ENCODE measurements at regions not wholly inside any gene's neighbourhood (a gene's known extent, or its start where the extent isn't known, plus 50 kb on each side); places are given as distances from the start of the nearest gene placed in this dataset.
"Not testable (repeated sequence)": the region's sequence is repeated elsewhere in the genome, so short reads cannot be mapped to it uniquely, and the experiment has no call there.

- DNase-seq = not testable (repeated sequence)
These were observed 138.7 kb upstream of the GOLGA6L6 start for GRCh38 chr15:20680257-20680815.

- no peak for DNase-seq
These were observed 130.9 kb upstream of the GOLGA6L6 start for GRCh38 chr15:20672470-20672869.

GRCh38 chr15:20671675-20672074 is 130.1 kb upstream of the GOLGA6L6 start:
- no peak for DNase-seq

GRCh38 chr15:20666410-20666809 is 124.8 kb upstream of the GOLGA6L6 start:
- DNase-seq = not testable (repeated sequence)

GRCh38 chr15:20665653-20666052 is 124.1 kb upstream of the GOLGA6L6 start:
- no peak for DNase-seq

GRCh38 chr15:20659265-20659664 is 117.7 kb upstream of the GOLGA6L6 start:
- no peak for DNase-seq

- no peak for DNase-seq
These were observed 116.4 kb upstream of the GOLGA6L6 start for GRCh38 chr15:20658024-20658423.

- DNase-seq = no peak
These were observed 115.5 kb upstream of the GOLGA6L6 start for GRCh38 chr15:20657084-20657483.

GRCh38 chr15:20652914-20653313 is 111.3 kb upstream of the GOLGA6L6 start:
- no peak for DNase-seq

- not testable (repeated sequence) for DNase-seq
These were observed 106.9 kb upstream of the GOLGA6L6 start for GRCh38 chr15:20648402-20648975.

GRCh38 chr15:20646529-20647142 is 105.0 kb upstream of the GOLGA6L6 start:
- no peak for DNase-seq

- DNase-seq = peak; percentile 16
These were observed 104.4 kb upstream of the GOLGA6L6 start for GRCh38 chr15:20645956-20646355.

GRCh38 chr15:20644896-20645295 is 103.3 kb upstream of the GOLGA6L6 start:
- no peak for DNase-seq

GRCh38 chr15:20643829-20644425 is 102.3 kb upstream of the GOLGA6L6 start:
- DNase-seq = no peak

- no peak for DNase-seq
These were observed 101.6 kb upstream of the GOLGA6L6 start for GRCh38 chr15:20643024-20643770.

GRCh38 chr15:20642054-20642767 is 100.6 kb upstream of the GOLGA6L6 start:
- no peak for DNase-seq

GRCh38 chr15:20640427-20640826 is 98.8 kb upstream of the GOLGA6L6 start:
- not testable (repeated sequence) for DNase-seq

- not testable (repeated sequence) for DNase-seq
These were observed 97.6 kb upstream of the GOLGA6L6 start for GRCh38 chr15:20639224-20639623.

GRCh38 chr15:20637499-20637898 is 95.9 kb upstream of the GOLGA6L6 start:
- DNase-seq = not testable (repeated sequence)

- not testable (repeated sequence) for DNase-seq
These were observed 87.9 kb upstream of the GOLGA6L6 start for GRCh38 chr15:20629526-20629925.

GRCh38 chr15:20628538-20628937 is 86.9 kb upstream of the GOLGA6L6 start:
- not testable (repeated sequence) for DNase-seq

GRCh38 chr15:20625469-20625868 is 83.9 kb upstream of the GOLGA6L6 start:
- not testable (repeated sequence) for DNase-seq

GRCh38 chr15:20624085-20624484 is 82.5 kb upstream of the GOLGA6L6 start:
- DNase-seq = peak; percentile 1

All from hematopoietic multipotent progenitor cell treated with erythropoietin and hydrocortisone succinate and interleukin-3 and kit ligand, for 8 days (in vitro differentiated cells).